WERI-Rb-1 (cell line): ENCODE measurements at regions not wholly inside any gene's neighbourhood (a gene's known extent, or its start where the extent isn't known, plus 50 kb on each side); places are given as distances from the start of the nearest gene placed in this dataset.
"Not testable (repeated sequence)": the region's sequence is repeated elsewhere in the genome, so short reads cannot be mapped to it uniquely, and the experiment has no call there.

ENCODE experiments used
- DNase-seq: peaks from one replicate; pipeline ENCODE4 v3.0.0-alpha.2; 2020
- H3K27ac ChIP-seq: fragments of 250-450 bp; sonication (Bioruptor Pico); 2 replicates; pipeline ENCODE4 v1.5.1; 2020; ENCODE audit warnings: mild to moderate bottlenecking, moderate library complexity
- H3K27me3 ChIP-seq: fragments of 250-450 bp; sonication (Bioruptor Pico); 2 replicates; pipeline ENCODE4 v1.5.1; 2021; ENCODE audit warnings: mild to moderate bottlenecking, low read depth, moderate library complexity; ENCODE audit not compliant: insufficient read depth, severe bottlenecking
- H3K36me3 ChIP-seq: fragments of 250-450 bp; sonication (Bioruptor Pico); 2 replicates; pipeline ENCODE4 v1.5.1; 2020; ENCODE audit warnings: mild to moderate bottlenecking, moderate library complexity
- H3K4me3 ChIP-seq: 2 replicates; pipeline ENCODE4 v1.5.1; 2011; ENCODE audit warnings: low read depth, mild to moderate bottlenecking, control low read depth, low read length
- H3K9me3 ChIP-seq: fragments of 250-450 bp; sonication (Bioruptor Pico); 2 replicates; pipeline ENCODE4 v1.5.1; 2021; ENCODE audit warnings: mild to moderate bottlenecking, moderate library complexity; ENCODE audit not compliant: severe bottlenecking
- TF ChIP-seq, protein P1 (sequence below): IDR thresholded peaks from 2 replicates; pipeline ENCODE4 v1.5.1; 2011; ENCODE audit warnings: low read depth, mild to moderate bottlenecking, control low read depth, inconsistent platforms, low read length

DNA sequence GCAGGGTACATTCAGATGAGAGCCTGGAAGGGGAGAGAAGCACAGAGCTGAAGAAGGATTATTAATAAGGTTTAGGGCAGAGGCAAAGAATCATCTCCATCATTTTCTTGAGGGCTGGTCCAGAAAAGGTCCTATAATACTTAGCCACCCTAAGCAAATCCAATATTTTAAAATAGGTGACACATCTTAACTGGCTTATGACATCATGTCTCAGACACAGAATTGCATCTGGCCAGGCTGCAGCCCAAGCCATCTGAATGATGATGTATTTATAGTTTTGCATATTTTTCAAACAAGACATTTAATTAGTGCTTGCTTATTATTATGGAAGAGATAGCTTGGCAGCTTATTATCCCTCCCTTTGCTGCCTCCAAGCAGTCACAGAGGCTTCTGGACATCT, 571.3 kb downstream of the SUCLG1 start:
- Histone ChIP-seq H3K4me3 (no peak overlapping the region), H3K36me3 (no peaks in the 10 kb centered on the region), H3K9me3 (no peaks in the 10 kb centered on the region), H3K27ac (no peak overlapping the region), H3K27me3 (no peaks in the 10 kb centered on the region)
- no peak for DNase-seq
- TF ChIP-seq, protein P1, sequence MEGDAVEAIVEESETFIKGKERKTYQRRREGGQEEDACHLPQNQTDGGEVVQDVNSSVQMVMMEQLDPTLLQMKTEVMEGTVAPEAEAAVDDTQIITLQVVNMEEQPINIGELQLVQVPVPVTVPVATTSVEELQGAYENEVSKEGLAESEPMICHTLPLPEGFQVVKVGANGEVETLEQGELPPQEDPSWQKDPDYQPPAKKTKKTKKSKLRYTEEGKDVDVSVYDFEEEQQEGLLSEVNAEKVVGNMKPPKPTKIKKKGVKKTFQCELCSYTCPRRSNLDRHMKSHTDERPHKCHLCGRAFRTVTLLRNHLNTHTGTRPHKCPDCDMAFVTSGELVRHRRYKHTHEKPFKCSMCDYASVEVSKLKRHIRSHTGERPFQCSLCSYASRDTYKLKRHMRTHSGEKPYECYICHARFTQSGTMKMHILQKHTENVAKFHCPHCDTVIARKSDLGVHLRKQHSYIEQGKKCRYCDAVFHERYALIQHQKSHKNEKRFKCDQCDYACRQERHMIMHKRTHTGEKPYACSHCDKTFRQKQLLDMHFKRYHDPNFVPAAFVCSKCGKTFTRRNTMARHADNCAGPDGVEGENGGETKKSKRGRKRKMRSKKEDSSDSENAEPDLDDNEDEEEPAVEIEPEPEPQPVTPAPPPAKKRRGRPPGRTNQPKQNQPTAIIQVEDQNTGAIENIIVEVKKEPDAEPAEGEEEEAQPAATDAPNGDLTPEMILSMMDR = no peak

- Histone ChIP-seq H3K9me3 (no peaks in the 10 kb centered on the region), H3K36me3 (no peaks in the 10 kb centered on the region), H3K27ac (no peak overlapping the region), H3K4me3 (no peak overlapping the region), H3K27me3 (no peaks in the 10 kb centered on the region)
- no peak for DNase-seq
- TF ChIP-seq, protein P1 = no peak
Observed at GRCh38 chr2:83879127-83879526, 580.0 kb downstream of the SUCLG1 start.

GRCh38 chr2:83877261-83877660, 581.8 kb downstream of the SUCLG1 start:
- not testable (repeated sequence) for DNase-seq, H3K27me3 ChIP-seq, H3K9me3 ChIP-seq, H3K4me3 ChIP-seq, H3K27ac ChIP-seq, H3K36me3 ChIP-seq

DNA sequence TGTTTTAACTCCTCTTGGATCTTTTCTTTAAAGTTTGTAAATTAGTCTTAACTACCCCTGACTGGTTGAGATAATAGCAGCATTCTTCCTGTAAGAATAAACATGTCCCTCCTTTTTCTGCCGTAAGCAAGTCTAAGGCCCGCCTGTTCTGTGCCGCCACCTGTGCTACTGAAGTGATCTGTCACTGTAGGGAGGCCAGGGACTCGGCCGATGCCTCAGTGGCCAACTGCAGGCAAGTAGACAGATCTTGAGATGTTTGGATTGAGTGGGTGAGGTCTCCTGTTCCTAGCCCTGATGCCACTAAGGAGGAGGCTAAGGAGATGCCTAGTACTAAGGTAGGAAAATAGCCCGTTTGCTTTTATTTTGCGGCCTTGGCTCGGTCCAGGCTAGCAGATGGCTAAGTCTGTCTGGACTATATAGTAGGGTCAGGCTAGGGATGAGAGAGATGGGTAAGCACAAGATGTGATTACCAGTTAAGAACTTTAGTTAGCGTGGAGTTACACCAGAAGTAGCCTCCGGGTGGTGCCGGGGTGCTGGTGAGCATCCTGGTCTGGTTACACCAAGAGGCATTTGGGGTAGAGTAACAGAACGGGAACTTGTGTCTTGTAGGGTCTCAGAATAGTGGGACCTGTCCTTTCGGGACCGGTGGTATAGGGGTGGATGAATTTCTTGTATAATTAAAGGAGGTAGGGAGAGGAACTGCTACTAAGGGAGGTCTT, 584.2 kb downstream of the SUCLG1 start:
- no peak overlapping the region for H3K4me3 ChIP-seq
- no peaks in the 10 kb centered on the region for H3K9me3 ChIP-seq
- TF ChIP-seq, protein P1 = 0 out of 2 replicates have a peak, but pooled peaks have one; percentile 7
- DNase-seq = peak; percentile 13
- no peaks in the 10 kb centered on the region for H3K27me3 ChIP-seq
- no peaks in the 10 kb centered on the region for H3K36me3 ChIP-seq
- H3K27ac ChIP-seq = no peak overlapping the region

DNA sequence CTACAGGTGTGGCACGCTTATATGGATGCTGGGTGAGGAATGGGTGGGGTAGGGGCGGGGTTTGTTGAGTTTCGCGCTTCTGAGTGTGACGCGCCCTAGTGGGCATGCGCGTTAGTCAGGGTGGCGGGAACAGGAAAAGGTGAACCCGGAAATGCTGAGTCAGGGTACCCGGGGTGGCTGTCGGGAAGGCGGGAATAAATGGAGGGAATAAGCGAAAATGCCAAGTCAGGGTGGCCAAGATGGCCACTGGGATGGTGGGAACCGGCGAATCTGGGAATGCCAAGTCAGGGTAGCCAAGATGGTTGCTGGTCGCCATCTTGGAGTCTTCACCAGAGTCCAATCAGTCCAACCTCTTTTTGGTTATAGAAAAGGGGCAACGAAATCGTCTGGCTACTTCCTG, 585.0 kb downstream of the SUCLG1 start:
- no peak overlapping the region for H3K27ac ChIP-seq
- TF ChIP-seq, protein P1 = no peak

DNA sequence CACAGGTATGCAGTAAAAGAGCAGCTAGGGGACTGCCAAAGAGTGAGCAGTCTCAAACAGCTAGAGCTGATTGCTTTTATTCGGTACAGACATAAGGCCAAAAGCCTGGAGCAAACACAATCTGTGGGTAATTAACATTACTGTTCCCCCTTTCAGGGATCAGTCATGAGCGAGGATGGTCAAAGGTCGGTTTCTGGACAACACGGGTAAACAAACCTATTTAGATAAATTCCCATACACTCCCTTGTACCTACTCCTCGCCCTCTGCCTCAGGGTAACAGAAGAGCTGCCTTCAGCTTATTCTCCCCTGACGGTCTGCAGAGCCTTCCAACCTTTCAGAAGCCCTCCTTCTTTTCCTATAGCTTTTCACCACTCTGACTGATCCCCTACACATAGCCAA, 586.0 kb downstream of the SUCLG1 start:
- no peak for DNase-seq
- TF ChIP-seq, protein P1 = no peak
- Histone ChIP-seq H3K27ac (no peak overlapping the region), H3K9me3 (no peaks in the 10 kb centered on the region), H3K36me3 (no peaks in the 10 kb centered on the region), H3K27me3 (no peaks in the 10 kb centered on the region), H3K4me3 (no peak overlapping the region)

More for the DNA sequence above, 585.0 kb downstream of the SUCLG1 start:
- H3K4me3 ChIP-seq = no peak overlapping the region
- no peak for DNase-seq
- H3K36me3 ChIP-seq = no peaks in the 10 kb centered on the region
- H3K9me3 ChIP-seq = no peaks in the 10 kb centered on the region
- H3K27me3 ChIP-seq = no peaks in the 10 kb centered on the region
